Activated T-cell treated with anti-CD3 and anti-CD28 coated beads, Interleukin-2, amount 50 U/mL, for 4 hours (primary cell): ENCODE measurements at regions not wholly inside any gene's neighbourhood (a gene's known extent, or its start where the extent isn't known, plus 50 kb on each side); places are given as distances from the start of the nearest gene placed in this dataset.
"Not testable (repeated sequence)": the region's sequence is repeated elsewhere in the genome, so short reads cannot be mapped to it uniquely, and the experiment has no call there.

Experiments used
- ATAC-seq, 2 donors: fragments of 200-7000 bp; cut with Tn5 transposase; one replicate each; pipeline ENCODE4 v1.10.0; 2021
- DNase-seq: peaks from one replicate; pipeline ENCODE4 v3.0.0-alpha.2; 2020
- H3K27me3 Mint-ChIP-seq: one replicate; pipeline ENCODE4 v1.8.0; 2021; ENCODE audit warnings: low read depth, mixed read lengths
- H3K36me3 Mint-ChIP-seq: one replicate; pipeline ENCODE4 v1.8.0; 2022; ENCODE audit warnings: mixed read lengths; ENCODE audit not compliant: insufficient read depth
- H3K4me1 Mint-ChIP-seq: one replicate; pipeline ENCODE4 v1.8.0; 2021; ENCODE audit warnings: low read depth, mixed read lengths
- H3K4me3 Mint-ChIP-seq: one replicate; pipeline ENCODE4 v1.8.0; 2021; ENCODE audit warnings: mild to moderate bottlenecking, moderate library complexity, mixed read lengths
- H3K9me3 Mint-ChIP-seq: one replicate; pipeline ENCODE4 v1.8.0; 2021; ENCODE audit warnings: mixed read lengths

- ATAC-seq (no peak), DNase-seq (no peak)
- Mint-ChIP-seq H3K27me3 (no peaks in the 10 kb centered on the region), H3K4me3 (no peak overlapping the region), H3K9me3 (no peaks in the 10 kb centered on the region), H3K4me1 (no peaks in the 10 kb centered on the region), H3K36me3 (no peaks in the 10 kb centered on the region)
These were observed 74.3 kb upstream of the TRABD2B start for GRCh38 chr1:48071513-48071912.

- Mint-ChIP-seq H3K36me3 (no peaks in the 10 kb centered on the region), H3K9me3 (no peaks in the 10 kb centered on the region), H3K27me3 (no peaks in the 10 kb centered on the region), H3K4me3 (no peak overlapping the region), H3K4me1 (no peaks in the 10 kb centered on the region)
- DNase-seq, result no peak
- ATAC-seq, result no peak
These were observed 73.2 kb upstream of the TRABD2B start for GRCh38 chr1:48070396-48070750.

GRCh38 chr1:48069662-48070395, 72.6 kb upstream of the TRABD2B start:
- Mint-ChIP-seq H3K4me1 (no peaks in the 10 kb centered on the region), H3K9me3 (no peaks in the 10 kb centered on the region), H3K4me3 (no peak overlapping the region), H3K36me3 (no peaks in the 10 kb centered on the region), H3K27me3 (no peaks in the 10 kb centered on the region)
- ATAC-seq (no peak), DNase-seq (no peak)

DNA sequence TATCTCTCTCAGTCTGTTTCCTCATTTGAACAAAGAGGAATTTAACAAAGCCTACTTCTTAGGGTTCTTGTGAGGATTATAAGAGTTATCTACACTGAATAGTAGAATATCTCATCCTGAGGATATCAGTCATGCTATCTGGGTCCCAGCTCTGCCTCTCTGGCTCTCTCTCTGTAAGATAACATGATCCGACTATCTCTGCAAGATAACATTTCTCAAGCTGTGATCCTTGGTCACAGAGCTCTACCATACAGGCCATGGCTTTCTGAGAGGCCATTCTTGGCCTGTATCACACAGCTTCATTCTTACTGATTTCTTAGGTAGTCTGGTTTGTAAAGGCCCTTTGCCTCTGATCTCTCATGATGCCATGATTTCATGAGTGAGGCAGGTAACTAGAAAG, 71.0 kb upstream of the TRABD2B start:
- Mint-ChIP-seq H3K4me1 (no peaks in the 10 kb centered on the region), H3K4me3 (no peak overlapping the region), H3K9me3 (no peaks in the 10 kb centered on the region), H3K27me3 (no peaks in the 10 kb centered on the region), H3K36me3 (no peaks in the 10 kb centered on the region)
- ATAC-seq (no peak), DNase-seq (no peak)

- H3K9me3 Mint-ChIP-seq, result no peaks in the 10 kb centered on the region
- ATAC-seq (no peak), DNase-seq (no peak)
- H3K27me3 Mint-ChIP-seq, result no peaks in the 10 kb centered on the region
- no peaks in the 10 kb centered on the region for H3K36me3 Mint-ChIP-seq
- H3K4me1 Mint-ChIP-seq, result no peaks in the 10 kb centered on the region
- no peak overlapping the region for H3K4me3 Mint-ChIP-seq
These were observed 69.8 kb upstream of the TRABD2B start for GRCh38 chr1:48066936-48067335.

DNA sequence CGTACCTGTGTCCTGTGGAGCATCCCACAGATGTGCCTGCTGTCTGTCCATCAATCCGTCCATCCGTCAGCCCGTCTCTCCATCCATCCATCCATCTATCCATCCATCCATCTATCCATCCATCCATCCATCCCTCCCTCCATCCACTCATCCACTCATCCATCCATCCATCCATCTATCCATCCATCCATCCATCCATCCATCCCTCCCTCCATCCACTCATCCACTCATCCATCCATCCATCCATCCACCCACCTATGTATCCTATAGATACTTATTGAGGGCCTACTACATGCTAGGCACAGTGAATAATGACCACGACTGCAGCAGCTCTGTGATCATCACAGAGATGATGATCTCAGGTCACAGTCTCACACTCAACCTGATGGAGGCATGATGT, 67.5 kb upstream of the TRABD2B start:
- H3K9me3 Mint-ChIP-seq, H3K4me1 Mint-ChIP-seq, H3K27me3 Mint-ChIP-seq, H3K36me3 Mint-ChIP-seq, DNase-seq, ATAC-seq, H3K4me3 Mint-ChIP-seq: not testable (repeated sequence)

- Mint-ChIP-seq H3K9me3 (no peaks in the 10 kb centered on the region), H3K4me1 (no peaks in the 10 kb centered on the region), H3K27me3 (no peaks in the 10 kb centered on the region), H3K36me3 (no peaks in the 10 kb centered on the region), H3K4me3 (no peak overlapping the region)
- DNase-seq, result no peak
- no peak for ATAC-seq
These were observed 65.2 kb upstream of the TRABD2B start for GRCh38 chr1:48062353-48062752.

DNA sequence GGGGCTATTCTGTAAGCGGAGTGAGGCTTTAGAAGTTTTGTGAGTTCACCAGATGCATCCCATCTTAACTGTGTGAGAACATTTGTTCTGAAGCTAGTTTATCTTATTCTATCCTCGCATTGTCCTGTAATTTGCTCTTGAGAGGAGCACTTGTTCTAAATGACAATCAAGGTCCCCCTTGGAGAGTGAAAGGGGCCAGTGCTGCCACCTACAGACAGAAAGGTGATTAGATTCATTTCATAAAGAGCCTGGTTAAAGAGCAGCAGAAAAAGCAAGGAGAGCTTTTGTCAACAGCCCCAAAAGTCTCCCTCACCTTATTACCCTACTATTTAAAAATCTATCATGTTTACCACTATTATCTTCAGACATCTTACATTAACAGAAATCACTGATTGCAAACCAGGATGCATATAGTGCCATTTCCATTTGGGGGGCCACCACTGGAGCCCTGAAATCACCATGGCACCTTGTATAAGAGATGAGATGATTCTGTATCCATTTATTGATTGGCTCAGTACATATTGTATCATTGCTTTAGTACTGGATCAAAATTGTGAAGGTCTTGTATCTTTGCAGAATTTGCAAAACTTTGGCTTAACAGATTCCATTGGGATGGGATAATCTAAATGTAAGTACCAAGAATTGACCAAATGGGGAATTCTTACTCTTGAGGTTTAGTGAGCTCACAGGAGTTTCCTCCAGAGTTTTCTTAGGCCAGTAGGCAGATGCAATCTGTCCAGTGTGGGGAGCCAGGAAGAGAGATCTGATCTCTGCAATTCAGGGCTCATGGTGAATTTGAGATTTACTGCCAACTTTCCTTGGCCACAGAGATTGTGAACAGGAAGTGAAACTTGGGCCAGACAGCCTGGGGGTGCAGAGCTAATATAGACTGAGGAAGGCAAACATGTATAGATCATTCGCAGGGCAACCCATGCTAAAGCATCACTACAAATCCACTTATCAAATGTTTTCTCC, 64.3 kb upstream of the TRABD2B start:
- Mint-ChIP-seq H3K27me3 (no peaks in the 10 kb centered on the region), H3K36me3 (no peaks in the 10 kb centered on the region), H3K9me3 (no peaks in the 10 kb centered on the region), H3K4me3 (no peak overlapping the region), H3K4me1 (no peaks in the 10 kb centered on the region)
- DNase-seq, result no peak
- ATAC-seq, result no peak

DNA sequence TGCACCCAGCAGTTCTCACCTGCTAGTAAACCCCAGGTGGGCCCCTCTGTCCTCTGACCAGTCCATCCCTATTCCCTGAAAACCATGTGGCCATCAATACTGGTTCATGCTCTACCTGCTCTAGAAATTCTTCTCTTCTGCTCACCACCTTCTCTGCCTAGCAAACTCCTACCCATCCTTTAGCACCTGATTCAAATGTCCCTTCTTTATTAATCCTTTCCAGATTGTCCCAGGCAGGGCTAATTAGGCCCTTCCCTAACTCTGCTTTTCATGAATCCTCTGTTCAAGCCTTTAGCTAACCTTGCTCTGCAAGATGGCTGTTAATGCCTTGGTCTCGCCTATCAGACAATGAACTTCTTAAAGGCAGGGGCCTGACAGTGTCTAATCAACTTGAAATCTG, 62.1 kb upstream of the TRABD2B start:
- no peaks in the 10 kb centered on the region for H3K4me1 Mint-ChIP-seq
- no peak overlapping the region for H3K4me3 Mint-ChIP-seq
- no peaks in the 10 kb centered on the region for H3K9me3 Mint-ChIP-seq
- no peak for DNase-seq
- H3K27me3 Mint-ChIP-seq, result peaks cover 8% of the 10 kb centered on the region
- no peak for ATAC-seq
- H3K36me3 Mint-ChIP-seq, result no peaks in the 10 kb centered on the region

- no peak overlapping the region for H3K4me3 Mint-ChIP-seq
- H3K9me3 Mint-ChIP-seq, result no peaks in the 10 kb centered on the region
- DNase-seq (no peak), ATAC-seq (no peak)
- H3K4me1 Mint-ChIP-seq, result no peaks in the 10 kb centered on the region
- H3K36me3 Mint-ChIP-seq, result no peaks in the 10 kb centered on the region
- peaks cover 8% of the 10 kb centered on the region for H3K27me3 Mint-ChIP-seq
These were observed 61.2 kb upstream of the TRABD2B start for GRCh38 chr1:48058135-48059025.

DNA sequence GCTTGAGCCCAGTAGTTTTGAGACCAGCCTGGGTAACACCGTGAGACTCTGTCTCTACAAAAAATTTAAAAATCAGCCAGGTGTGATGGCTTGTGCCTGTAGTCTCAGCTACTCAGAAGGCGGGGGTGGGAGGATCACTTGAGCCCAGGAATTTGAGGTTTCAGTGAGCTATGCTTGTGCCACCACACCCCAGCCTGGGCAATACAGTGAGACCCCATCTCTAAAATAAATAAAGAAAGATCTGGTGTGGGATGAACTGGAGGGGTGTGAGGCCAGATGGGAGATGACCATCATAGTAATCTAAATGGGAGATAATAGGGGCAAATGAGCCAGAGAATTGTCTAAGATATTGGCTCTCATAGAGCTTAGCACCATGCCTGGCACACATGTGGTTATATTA, 60.1 kb upstream of the TRABD2B start:
- H3K36me3 Mint-ChIP-seq, result no peaks in the 10 kb centered on the region
- H3K27me3 Mint-ChIP-seq, result peaks cover 12% of the 10 kb centered on the region
- no peaks in the 10 kb centered on the region for H3K4me1 Mint-ChIP-seq
- DNase-seq (no peak), ATAC-seq (no peak)
- no peak overlapping the region for H3K4me3 Mint-ChIP-seq
- H3K9me3 Mint-ChIP-seq, result no peaks in the 10 kb centered on the region

- Mint-ChIP-seq H3K4me3 (no peak overlapping the region), H3K4me1 (no peaks in the 10 kb centered on the region), H3K9me3 (no peaks in the 10 kb centered on the region), H3K36me3 (no peaks in the 10 kb centered on the region), H3K27me3 (peaks cover 12% of the 10 kb centered on the region)
- DNase-seq (no peak), ATAC-seq (no peak)
These were observed 58.9 kb upstream of the TRABD2B start for GRCh38 chr1:48055876-48056764.

GRCh38 chr1:48054232-48054631, 57.0 kb upstream of the TRABD2B start:
- ATAC-seq (no peak), DNase-seq (no peak)
- Mint-ChIP-seq H3K4me3 (no peak overlapping the region), H3K9me3 (no peaks in the 10 kb centered on the region), H3K4me1 (no peaks in the 10 kb centered on the region), H3K27me3 (peaks cover 20% of the 10 kb centered on the region), H3K36me3 (no peaks in the 10 kb centered on the region)
